ENCODE measurements at regions not wholly inside any gene's neighbourhood (a gene's known extent, or its start where the extent isn't known, plus 50 kb on each side); places are given as distances from the start of the nearest gene placed in this dataset.

DNA sequence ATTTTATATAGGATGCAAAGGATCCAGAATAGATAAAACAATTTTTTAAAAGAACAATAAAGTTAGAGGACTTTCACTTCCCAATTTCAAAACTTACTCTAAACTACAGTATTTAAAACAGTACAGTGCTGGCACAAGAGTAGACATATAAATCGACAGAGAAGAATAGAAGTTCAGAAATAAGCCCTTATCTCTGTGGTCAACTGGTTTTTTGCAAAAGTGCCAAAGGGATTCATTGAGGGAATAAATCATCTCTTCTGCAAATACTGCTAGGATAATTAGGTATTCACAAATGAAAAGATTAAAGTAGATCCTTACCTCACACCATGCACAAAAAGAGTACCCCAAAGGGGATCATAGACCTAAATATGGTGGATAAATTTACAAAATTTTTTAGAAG is 431.0 kb upstream of the HTR2A start:
- TF ChIP-seq EZH2 (IDR thresholded peaks at IDR 0.05; ENCODE audit: insufficient read depth, poor library complexity, severe bottlenecking) (no peak), EZH2phosphoT487 (IDR thresholded peaks at IDR 0.05; ENCODE audit: insufficient read depth, low read depth) (no peak)
